Parathyroid adenoma (tissue), 2 donors: ENCODE measurements at regions not wholly inside any gene's neighbourhood (a gene's known extent, or its start where the extent isn't known, plus 50 kb on each side); places are given as distances from the start of the nearest gene placed in this dataset.

Experiments
- H2AFZ ChIP-seq: fragments of 300-600 bp; sonication (generic); one replicate; pipeline ENCODE4 v1.7.0; 2017; ENCODE audit warnings: antibody characterized with exemption, mild to moderate bottlenecking
- H3K27ac ChIP-seq: fragments of 300-600 bp; sonication (generic); one replicate; pipeline ENCODE4 v1.7.0; 2017
- H3K27me3 ChIP-seq: fragments of 300-600 bp; sonication (generic); one replicate; pipeline ENCODE4 v1.7.0; 2017; ENCODE audit warnings: low read length; ENCODE audit not compliant: control insufficient read depth, insufficient read depth
- H3K36me3 ChIP-seq: fragments of 300-600 bp; sonication (generic); one replicate; pipeline ENCODE4 v1.7.0; 2017; ENCODE audit warnings: low read length; ENCODE audit not compliant: control insufficient read depth, insufficient read depth
- H3K4me1 ChIP-seq: fragments of 300-600 bp; sonication (generic); one replicate; pipeline ENCODE4 v1.7.0; 2017; ENCODE audit warnings: control low read depth
- H3K4me2 ChIP-seq: fragments of 300-600 bp; sonication (generic); one replicate; pipeline ENCODE4 v1.7.0; 2017; ENCODE audit warnings: low read length
- H3K4me3 ChIP-seq: fragments of 300-600 bp; sonication (generic); one replicate; pipeline ENCODE4 v1.7.0; 2017; ENCODE audit warnings: low read depth, low read length
- H3K79me2 ChIP-seq: fragments of 300-600 bp; sonication (generic); one replicate; pipeline ENCODE4 v1.7.0; 2017; ENCODE audit warnings: control low read depth
- H3K9ac ChIP-seq: fragments of 300-600 bp; sonication (generic); one replicate; pipeline ENCODE4 v1.7.0; 2017; ENCODE audit warnings: mild to moderate bottlenecking
- H3K9me3 ChIP-seq: fragments of 300-600 bp; sonication (generic); one replicate; pipeline ENCODE4 v1.7.0; 2017; ENCODE audit warnings: low read length; ENCODE audit not compliant: control insufficient read depth
- CTCF ChIP-seq: fragments of 300-600 bp; sonication (generic); IDR thresholded peaks from one replicate; pipeline ENCODE4 v1.7.0; 2017; ENCODE audit warnings: antibody characterized with exemption, mild to moderate bottlenecking
- donor health status: primary hyperparathyroidism.

GRCh38 chr9:86714999-86715398, 232.3 kb downstream of the GAS1 start:
- TF ChIP-seq CTCF: no peak

GRCh38 chr9:86713970-86714369, 233.3 kb downstream of the GAS1 start:
- Histone ChIP-seq H3K27ac (no peak overlapping the region), H3K4me3 (no peak overlapping the region), H3K4me2 (no peak overlapping the region), H2AFZ (no peak overlapping the region), H3K4me1 (no peaks in the 10 kb centered on the region), H3K36me3 (no peaks in the 10 kb centered on the region), H3K79me2 (no peaks in the 10 kb centered on the region), H3K27me3 (no peaks in the 10 kb centered on the region), H3K9ac (no peak overlapping the region), H3K9me3 (no peaks in the 10 kb centered on the region)
- no peak for TF ChIP-seq CTCF

More at GRCh38 chr9:86714999-86715398, 232.3 kb downstream of the GAS1 start:
- Histone ChIP-seq H3K36me3 (no peaks in the 10 kb centered on the region), H3K79me2 (no peaks in the 10 kb centered on the region), H3K4me2 (no peak overlapping the region), H3K9ac (no peak overlapping the region), H3K27me3 (no peaks in the 10 kb centered on the region), H3K4me3 (no peak overlapping the region), H3K27ac (no peak overlapping the region), H3K4me1 (no peaks in the 10 kb centered on the region), H2AFZ (no peak overlapping the region), H3K9me3 (no peaks in the 10 kb centered on the region)

GRCh38 chr9:86713470-86713869, 233.8 kb downstream of the GAS1 start:
- no peaks in the 10 kb centered on the region for H3K4me1 ChIP-seq

GRCh38 chr9:86708918-86709835, 238.1 kb downstream of the GAS1 start:
- Histone ChIP-seq H3K9me3 (no peaks in the 10 kb centered on the region), H3K27me3 (no peaks in the 10 kb centered on the region), H3K4me3 (no peak overlapping the region), H3K79me2 (no peaks in the 10 kb centered on the region), H2AFZ (no peak overlapping the region), H3K27ac (no peak overlapping the region), H3K4me2 (no peak overlapping the region), H3K36me3 (no peaks in the 10 kb centered on the region), H3K4me1 (no peaks in the 10 kb centered on the region), H3K9ac (no peak overlapping the region)
- TF ChIP-seq CTCF: no peak

More at GRCh38 chr9:86713470-86713869, 233.8 kb downstream of the GAS1 start:
- Histone ChIP-seq H3K27ac (no peak overlapping the region), H3K4me3 (no peak overlapping the region), H3K9me3 (no peaks in the 10 kb centered on the region), H3K4me2 (no peak overlapping the region), H3K9ac (no peak overlapping the region), H3K79me2 (no peaks in the 10 kb centered on the region), H3K27me3 (no peaks in the 10 kb centered on the region), H3K36me3 (no peaks in the 10 kb centered on the region), H2AFZ (no peak overlapping the region)
- no peak for TF ChIP-seq CTCF
